Neural cell (in vitro differentiated cells): ENCODE measurements at regions not wholly inside any gene's neighbourhood (a gene's known extent, or its start where the extent isn't known, plus 50 kb on each side); places are given as distances from the start of the nearest gene placed in this dataset.

Experiments
- H2AFZ ChIP-seq: fragments of 200-600, 300-800 bp; sonication (generic), shearing (Covaris generic); 2 replicates; pipeline ENCODE4 v1.6.0; 2014; ENCODE audit warnings: low read depth, mild to moderate bottlenecking, antibody characterized with exemption, low read length, moderate library complexity
- H3F3A ChIP-seq: fragments of 200-600 bp; shearing (Covaris generic); 2 replicates; pipeline ENCODE4 v1.6.1; 2016; ENCODE audit warnings: mild to moderate bottlenecking, moderate library complexity, mixed read lengths, antibody characterized with exemption, low read length; ENCODE audit not compliant: insufficient read depth, poor library complexity, severe bottlenecking
- H3K27ac ChIP-seq: fragments of 200-600, 300-800 bp; sonication (generic), shearing (Covaris generic); 2 replicates; pipeline ENCODE4 v1.5.1; 2014; ENCODE audit warnings: mild to moderate bottlenecking, low read length, moderate library complexity
- H3K27me3 ChIP-seq: fragments of 300-800, 200-600 bp; sonication (generic), shearing (Covaris generic); 2 replicates; pipeline ENCODE4 v1.6.0; 2014; ENCODE audit warnings: mild to moderate bottlenecking, low read depth, low read length, moderate library complexity; ENCODE audit not compliant: insufficient read depth
- H3K36me3 ChIP-seq: fragments of 300-800, 200-600 bp; sonication (generic), shearing (Covaris generic); 2 replicates; pipeline ENCODE4 v1.5.1; 2014; ENCODE audit warnings: mild to moderate bottlenecking, antibody characterized with exemption, low read length, moderate library complexity; ENCODE audit not compliant: insufficient read depth
- H3K4me2 ChIP-seq: fragments of 300-800, 200-600 bp; sonication (generic), shearing (Covaris generic); 2 replicates; pipeline ENCODE4 v1.6.0; 2014; ENCODE audit warnings: mild to moderate bottlenecking, low read length
- H3K4me3 ChIP-seq: fragments of 300-800, 200-600 bp; sonication (generic), shearing (Covaris generic); 2 replicates; pipeline ENCODE4 v1.5.1; 2014; ENCODE audit warnings: mild to moderate bottlenecking, low read length, moderate library complexity
- H3K79me2 ChIP-seq: fragments of 200-600 bp; shearing (Covaris generic); replicated peaks from 2 replicates; pipeline ENCODE4 v1.6.0; 2014; ENCODE audit warnings: mild to moderate bottlenecking, low read length, moderate library complexity; ENCODE audit not compliant: insufficient read depth
- H3K9ac ChIP-seq: fragments of 300-800, 200-600 bp; sonication (generic), shearing (Covaris generic); 2 replicates; pipeline ENCODE4 v1.6.1; 2016; ENCODE audit warnings: mild to moderate bottlenecking, low read length, mixed read lengths
- H3K9me2 ChIP-seq: fragments of 200-600 bp; shearing (Covaris generic); 2 replicates; pipeline ENCODE4 v1.6.1; 2016; ENCODE audit warnings: mild to moderate bottlenecking, low read length, mixed read lengths; ENCODE audit not compliant: insufficient read depth
- H3K9me3 ChIP-seq: fragments of 200-600, 300-800 bp; sonication (generic), shearing (Covaris generic); 2 replicates; pipeline ENCODE4 v1.6.1; 2016; ENCODE audit warnings: mild to moderate bottlenecking, mixed run types, low read length, moderate library complexity, mixed read lengths
- H4K20me1 ChIP-seq: fragments of 200-600 bp; shearing (Covaris generic); 2 replicates; pipeline ENCODE4 v1.6.1; 2016; ENCODE audit warnings: mild to moderate bottlenecking, mixed run types; ENCODE audit not compliant: insufficient read depth
- CTCF ChIP-seq: fragments of 450-650 bp; IDR thresholded peaks from 2 replicates; pipeline ENCODE4 v1.5.1; 2014; ENCODE audit warnings: antibody characterized with exemption, mild to moderate bottlenecking, moderate library complexity; ENCODE audit not compliant: poor library complexity, severe bottlenecking
- EP300 ChIP-seq: fragments of 450-650 bp; conservative IDR thresholded peaks from 2 replicates; pipeline ENCODE4 v1.6.1; 2014; ENCODE audit warnings: antibody characterized with exemption, mild to moderate bottlenecking, moderate library complexity; ENCODE audit not compliant: poor library complexity, severe bottlenecking
- EZH2 ChIP-seq: fragments of 200-600, 300-800 bp; shearing (Covaris generic), sonication (generic); IDR thresholded peaks from 2 replicates; pipeline ENCODE4 v1.6.1; 2014; ENCODE audit warnings: antibody characterized with exemption, low read length, borderline replicate concordance, mild to moderate bottlenecking; ENCODE audit not compliant: insufficient read depth, poor library complexity, severe bottlenecking
- MXI1 ChIP-seq: fragments of 450-650 bp; conservative IDR thresholded peaks from 2 replicates; pipeline ENCODE4 v1.6.1; 2014; ENCODE audit warnings: antibody characterized with exemption, mild to moderate bottlenecking; ENCODE audit not compliant: poor library complexity, severe bottlenecking
- POLR2AphosphoS5 ChIP-seq: IDR thresholded peaks from 2 replicates; pipeline ENCODE4 v1.6.1; 2012
- RAD21 ChIP-seq: fragments of 450-650 bp; conservative IDR thresholded peaks from 2 replicates; pipeline ENCODE4 v1.6.1; 2014; ENCODE audit warnings: antibody characterized with exemption, mild to moderate bottlenecking, moderate library complexity
- REST ChIP-seq: IDR thresholded peaks from 2 replicates; pipeline ENCODE4 v1.6.1; 2012; ENCODE audit warnings: borderline replicate concordance
- SMC3 ChIP-seq: fragments of 450-650 bp; conservative IDR thresholded peaks from 2 replicates; pipeline ENCODE4 v1.6.1; 2014; ENCODE audit warnings: antibody characterized with exemption, mild to moderate bottlenecking, moderate library complexity; ENCODE audit not compliant: poor library complexity
- TAF1 ChIP-seq: IDR thresholded peaks from 2 replicates; pipeline ENCODE4 v1.6.1; 2012; ENCODE audit warnings: low read depth

GRCh38 chr14:80350707-80351106 lies 139.4 kb upstream of the DIO2 start:
- Histone ChIP-seq H3K9ac (no peak overlapping the region), H3K27ac (no peak overlapping the region), H3K4me2 (no peak overlapping the region), H3K9me2 (no peaks in the 10 kb centered on the region), H3K36me3 (no peaks in the 10 kb centered on the region), H3K27me3 (no peaks in the 10 kb centered on the region), H3K4me3 (no peak overlapping the region), H3K79me2 (no peaks in the 10 kb centered on the region), H4K20me1 (no peaks in the 10 kb centered on the region), H2AFZ (no peak overlapping the region), H3K9me3 (no peaks in the 10 kb centered on the region), H3F3A (no peaks in the 10 kb centered on the region)
- TF ChIP-seq SMC3 (no peak), REST (no peak), EP300 (no peak), POLR2AphosphoS5 (no peak), CTCF (no peak), MXI1 (no peak), TAF1 (no peak), RAD21 (no peak), EZH2 (no peak)

GRCh38 chr14:80346395-80346794 lies 135.1 kb upstream of the DIO2 start:
- Histone ChIP-seq H3K4me3 (no peak overlapping the region), H3K9ac (no peak overlapping the region), H3K9me2 (no peaks in the 10 kb centered on the region), H3K4me2 (no peak overlapping the region), H3K27ac (no peak overlapping the region), H3K79me2 (no peaks in the 10 kb centered on the region), H4K20me1 (no peaks in the 10 kb centered on the region), H3K9me3 (no peaks in the 10 kb centered on the region), H3K27me3 (no peaks in the 10 kb centered on the region), H3F3A (no peaks in the 10 kb centered on the region), H2AFZ (no peak overlapping the region), H3K36me3 (no peaks in the 10 kb centered on the region)
- TF ChIP-seq EP300 (no peak), TAF1 (no peak), EZH2 (no peak), MXI1 (no peak), POLR2AphosphoS5 (no peak), RAD21 (no peak), REST (no peak), SMC3 (no peak), CTCF (no peak)
